Activated T-helper 17 cell treated with anti-CD3 and anti-CD28 coated beads, Interleukin-2, amount 50 U/mL, for 72 hours (primary cell): ENCODE measurements at regions not wholly inside any gene's neighbourhood (a gene's known extent, or its start where the extent isn't known, plus 50 kb on each side); places are given as distances from the start of the nearest gene placed in this dataset.

Source experiments
- ATAC-seq: fragments of 150-1000 bp; cut with Tn5 transposase; replicated peaks from 2 replicates; pipeline ENCODE4 v1.10.0; 2021; ENCODE audit warnings: mild to moderate bottlenecking, moderate library complexity
- H3K27ac Mint-ChIP-seq: one replicate; pipeline ENCODE4 v1.8.0; 2022; ENCODE audit warnings: mixed read lengths
- H3K27me3 Mint-ChIP-seq: one replicate; pipeline ENCODE4 v1.8.0; 2022; ENCODE audit warnings: mixed read lengths
- H3K36me3 Mint-ChIP-seq: one replicate; pipeline ENCODE4 v1.8.0; 2022; ENCODE audit warnings: low read depth, mild to moderate bottlenecking, mixed read lengths
- H3K4me1 Mint-ChIP-seq: one replicate; pipeline ENCODE4 v1.8.0; 2022; ENCODE audit warnings: mixed read lengths
- H3K4me3 Mint-ChIP-seq: one replicate; pipeline ENCODE4 v1.8.0; 2022; ENCODE audit warnings: mild to moderate bottlenecking, mixed read lengths
- H3K9me3 Mint-ChIP-seq: one replicate; pipeline ENCODE4 v1.8.0; 2022; ENCODE audit warnings: mixed read lengths

DNA sequence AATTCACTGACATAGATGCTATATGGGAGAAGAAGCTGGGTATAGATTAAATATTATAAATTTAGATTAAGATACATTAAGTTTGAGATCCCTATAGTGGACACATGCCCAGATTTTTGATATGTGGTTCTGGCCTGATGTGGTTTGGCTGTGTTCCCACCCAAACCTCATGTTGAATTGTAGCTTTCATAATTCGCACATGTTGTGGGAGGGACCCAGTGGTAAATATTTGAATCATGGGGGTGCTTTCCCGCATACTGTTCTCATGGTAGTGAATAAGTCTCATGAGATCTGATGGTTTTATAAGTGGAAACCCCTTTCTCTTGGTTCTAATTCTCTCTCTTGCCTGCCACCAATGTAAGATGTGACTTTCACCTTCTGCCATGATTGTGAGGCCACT is 189.4 kb upstream of the CD96 start:
- Mint-ChIP-seq H3K36me3 (no peaks in the 10 kb centered on the region), H3K4me1 (no peaks in the 10 kb centered on the region), H3K9me3 (peaks cover 4% of the 10 kb centered on the region), H3K4me3 (no peak overlapping the region), H3K27ac (no peak overlapping the region), H3K27me3 (no peaks in the 10 kb centered on the region)
- ATAC-seq: no peak

DNA sequence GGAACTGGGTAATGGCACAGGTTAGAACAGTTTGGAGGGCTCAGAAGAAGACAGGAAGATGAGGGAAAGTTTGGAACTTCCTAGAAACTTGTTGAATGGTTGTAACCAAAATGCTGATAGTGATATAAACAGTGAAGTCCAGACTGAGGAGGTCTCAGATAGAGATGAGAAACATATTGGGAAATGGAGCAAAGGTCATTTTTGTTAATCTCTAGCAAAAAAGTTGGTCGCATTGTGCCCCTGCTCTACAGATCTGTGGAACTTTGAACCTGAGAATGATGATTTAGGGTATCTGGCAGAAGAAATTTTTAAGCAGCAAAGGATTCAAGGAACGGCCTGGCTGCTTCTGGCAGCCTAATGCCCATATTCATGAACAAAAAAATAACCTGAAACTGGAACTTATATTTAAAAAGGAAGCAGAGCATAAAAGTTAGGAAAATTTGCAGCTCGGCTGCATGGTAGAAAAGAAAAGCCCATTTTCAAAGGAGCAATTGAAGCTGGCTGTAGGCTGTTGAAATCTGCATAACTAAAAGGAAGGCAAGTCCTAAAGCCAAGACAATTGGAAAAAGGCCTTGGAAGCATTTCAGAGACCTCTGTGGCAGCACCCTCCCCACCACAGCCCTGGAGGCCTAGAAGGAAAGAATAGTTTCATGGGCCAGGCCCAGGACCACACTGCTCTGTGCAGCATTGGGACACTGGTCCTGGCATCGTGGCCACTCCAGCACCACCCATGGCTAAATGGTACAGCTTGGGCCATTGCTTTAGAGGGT is 182.6 kb upstream of the CD96 start:
- no peak for ATAC-seq
- Mint-ChIP-seq H3K9me3 (no peaks in the 10 kb centered on the region), H3K4me1 (no peaks in the 10 kb centered on the region), H3K27ac (no peak overlapping the region), H3K4me3 (no peak overlapping the region), H3K36me3 (no peaks in the 10 kb centered on the region), H3K27me3 (peaks cover 3% of the 10 kb centered on the region)

DNA sequence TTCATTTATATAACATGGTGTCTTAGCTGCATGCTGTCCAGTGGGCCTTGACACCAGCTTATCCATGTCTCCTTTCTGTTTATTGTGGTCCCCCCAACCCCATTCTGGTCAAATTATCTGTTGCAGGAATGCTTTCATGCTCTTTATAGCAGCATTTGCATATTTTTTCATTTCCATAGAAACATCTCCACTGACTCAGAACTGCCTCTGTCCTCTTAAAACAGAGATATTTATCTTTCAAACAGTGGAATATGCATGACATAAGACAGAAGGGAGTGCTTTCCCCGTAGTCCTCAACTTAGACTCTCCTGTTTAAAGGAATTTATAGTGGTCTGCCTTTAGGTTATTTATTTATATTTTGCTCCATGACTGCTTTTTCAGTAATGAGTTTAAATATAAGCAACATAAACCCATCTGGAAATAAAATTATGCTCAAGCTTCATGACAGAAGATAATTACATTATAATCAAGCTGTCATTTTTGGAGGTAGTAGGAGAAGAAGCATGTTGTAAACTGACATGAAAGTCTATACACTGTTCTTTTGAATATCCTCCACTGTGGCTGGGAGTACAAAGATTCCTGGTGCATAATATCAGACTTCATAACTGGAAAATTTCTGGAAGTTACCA is 179.5 kb upstream of the CD96 start:
- no peak overlapping the region for H3K4me3 Mint-ChIP-seq
- H3K27ac Mint-ChIP-seq: no peak overlapping the region
- peaks cover 3% of the 10 kb centered on the region for H3K27me3 Mint-ChIP-seq
- no peaks in the 10 kb centered on the region for H3K4me1 Mint-ChIP-seq
- no peak for ATAC-seq
- H3K9me3 Mint-ChIP-seq: no peaks in the 10 kb centered on the region
- no peaks in the 10 kb centered on the region for H3K36me3 Mint-ChIP-seq

DNA sequence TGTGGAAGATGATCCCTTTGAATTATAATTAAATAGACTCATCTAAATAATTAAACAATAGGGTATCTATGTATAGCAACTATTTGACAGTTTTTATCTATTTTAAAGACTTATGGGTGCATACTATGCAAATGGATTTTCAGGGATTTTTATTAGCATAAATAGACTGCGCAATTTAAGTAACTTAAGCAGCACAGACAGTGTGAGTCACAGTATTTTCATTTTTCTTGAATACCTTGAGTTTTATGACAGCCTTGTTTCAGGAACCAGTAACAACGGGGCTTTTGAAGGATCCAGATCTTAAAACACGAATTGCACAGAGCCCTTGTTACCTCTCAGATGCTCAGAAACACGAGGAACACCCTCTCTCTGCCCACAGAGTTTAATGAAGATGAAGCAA is 175.5 kb upstream of the CD96 start:
- Mint-ChIP-seq H3K27ac (no peak overlapping the region), H3K4me3 (no peak overlapping the region), H3K9me3 (peaks cover 3% of the 10 kb centered on the region), H3K27me3 (peaks cover 3% of the 10 kb centered on the region), H3K36me3 (no peaks in the 10 kb centered on the region), H3K4me1 (no peaks in the 10 kb centered on the region)
- no peak for ATAC-seq

DNA sequence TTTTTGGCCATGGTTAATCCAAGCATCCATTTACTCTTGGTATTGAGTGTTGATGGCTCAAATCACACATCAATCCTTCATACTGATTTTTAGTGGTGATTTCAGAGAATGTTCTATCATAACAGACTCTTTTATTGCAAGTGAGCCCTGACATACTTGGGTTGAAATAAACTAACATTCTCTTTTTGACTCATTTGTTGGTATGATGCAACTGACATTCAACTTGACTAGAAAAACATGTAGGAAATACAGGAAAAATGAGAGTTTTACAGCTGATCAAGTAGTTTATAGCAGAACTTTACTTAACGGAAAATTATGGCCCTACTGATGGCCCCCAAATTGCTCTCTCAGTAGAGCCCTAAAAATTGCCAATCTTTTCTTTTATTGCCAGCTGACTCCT is 173.9 kb upstream of the CD96 start:
- no peaks in the 10 kb centered on the region for H3K36me3 Mint-ChIP-seq
- no peak for ATAC-seq
- peaks cover 6% of the 10 kb centered on the region for H3K9me3 Mint-ChIP-seq
- no peak overlapping the region for H3K27ac Mint-ChIP-seq
- H3K4me3 Mint-ChIP-seq: no peak overlapping the region
- no peaks in the 10 kb centered on the region for H3K4me1 Mint-ChIP-seq
- peaks cover 3% of the 10 kb centered on the region for H3K27me3 Mint-ChIP-seq

DNA sequence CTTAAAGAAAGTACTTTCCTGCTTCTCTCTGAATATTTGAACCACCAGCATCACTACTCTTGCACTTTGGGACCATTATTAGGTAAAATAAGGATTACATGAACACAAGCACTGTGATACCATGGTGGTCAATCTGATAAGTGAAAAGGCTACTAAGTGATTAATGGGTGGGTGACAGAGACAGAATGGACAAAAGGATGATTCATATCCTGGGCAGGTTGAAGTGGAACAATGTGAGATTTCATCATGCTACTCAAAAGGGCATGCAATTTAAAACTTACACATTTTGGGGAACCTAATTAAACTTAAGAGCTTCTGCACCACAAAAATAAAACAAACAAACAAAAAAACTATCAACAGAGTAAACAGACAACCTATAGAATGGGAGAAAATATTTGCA is 172.0 kb upstream of the CD96 start:
- Mint-ChIP-seq H3K36me3 (no peaks in the 10 kb centered on the region), H3K4me3 (no peak overlapping the region), H3K27ac (no peak overlapping the region), H3K27me3 (no peaks in the 10 kb centered on the region), H3K4me1 (no peaks in the 10 kb centered on the region), H3K9me3 (peaks cover 11% of the 10 kb centered on the region)
- ATAC-seq: no peak

DNA sequence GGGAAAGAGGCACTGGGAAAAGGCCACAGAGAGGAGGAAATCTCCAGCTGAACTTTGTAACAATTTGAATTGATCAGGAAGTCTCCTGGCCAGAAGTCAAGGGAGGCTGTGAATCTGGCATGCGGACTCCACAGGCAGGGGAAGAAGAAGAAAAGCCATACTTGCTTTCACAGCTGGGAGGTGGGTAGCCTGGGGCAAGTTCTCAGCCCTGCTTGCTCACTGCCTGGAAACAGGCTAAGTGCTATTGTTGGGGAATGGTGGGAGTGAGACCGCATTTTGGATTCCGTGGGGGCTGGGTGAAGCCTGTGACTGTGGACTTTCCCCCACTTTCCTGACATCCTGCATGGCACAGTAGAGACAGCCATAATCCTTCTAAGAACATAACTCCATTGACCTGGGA is 168.8 kb upstream of the CD96 start:
- no peaks in the 10 kb centered on the region for H3K36me3 Mint-ChIP-seq
- H3K4me3 Mint-ChIP-seq: no peak overlapping the region
- H3K27ac Mint-ChIP-seq: no peak overlapping the region
- no peak for ATAC-seq
- no peaks in the 10 kb centered on the region for H3K27me3 Mint-ChIP-seq
- H3K4me1 Mint-ChIP-seq: no peaks in the 10 kb centered on the region
- peaks cover 18% of the 10 kb centered on the region for H3K9me3 Mint-ChIP-seq

DNA sequence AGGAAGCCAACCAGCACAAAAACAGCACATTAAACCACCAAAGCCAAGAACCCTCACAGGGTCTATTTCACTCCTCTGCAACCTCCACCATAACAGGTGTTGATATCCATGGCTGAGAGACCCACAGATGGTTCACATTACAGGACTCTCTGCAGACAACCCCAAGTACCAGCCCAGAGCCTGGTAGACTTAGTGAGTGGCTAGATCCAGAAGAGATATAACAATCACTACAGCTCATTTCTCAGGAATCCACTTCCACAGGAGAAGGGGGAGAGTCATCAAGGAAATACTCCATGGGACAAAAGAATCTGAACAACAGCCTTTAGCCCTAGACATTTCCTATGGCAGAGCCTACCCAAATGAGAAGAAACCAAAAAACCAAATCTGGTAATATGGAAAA is 168.1 kb upstream of the CD96 start:
- Mint-ChIP-seq H3K4me1 (no peaks in the 10 kb centered on the region), H3K36me3 (no peaks in the 10 kb centered on the region)
- no peak for ATAC-seq

DNA sequence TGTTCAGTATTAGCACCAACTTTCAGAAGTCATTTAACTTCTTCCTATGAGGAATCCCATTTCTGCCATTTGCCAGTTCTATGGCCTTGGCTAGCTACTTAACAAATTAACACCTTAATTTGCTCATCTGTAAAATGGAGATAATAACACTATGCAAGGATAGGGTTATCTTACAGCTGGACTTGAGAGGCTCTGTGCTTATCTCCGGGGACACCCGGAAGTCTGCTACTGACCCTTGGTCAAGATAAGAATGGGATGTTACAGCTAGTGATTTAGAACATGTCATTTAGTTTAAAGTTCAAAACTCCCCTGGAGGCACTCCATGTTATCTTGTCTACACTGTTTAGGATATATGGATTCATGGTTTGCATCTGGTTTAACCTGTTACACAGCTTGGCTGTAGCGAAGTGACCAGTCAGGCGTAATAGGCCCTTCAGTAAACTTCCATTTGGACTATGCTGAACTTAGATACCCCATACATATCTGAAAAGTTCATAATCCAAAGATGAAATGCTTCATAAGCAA is 156.0 kb upstream of the CD96 start:
- no peak overlapping the region for H3K27ac Mint-ChIP-seq
- H3K36me3 Mint-ChIP-seq: no peaks in the 10 kb centered on the region
- no peak overlapping the region for H3K4me3 Mint-ChIP-seq
- ATAC-seq: no peak
- H3K9me3 Mint-ChIP-seq: peaks cover 12% of the 10 kb centered on the region
- no peaks in the 10 kb centered on the region for H3K4me1 Mint-ChIP-seq
- H3K27me3 Mint-ChIP-seq: no peaks in the 10 kb centered on the region

More for the DNA sequence above, 168.1 kb upstream of the CD96 start:
- H3K9me3 Mint-ChIP-seq: peaks cover 15% of the 10 kb centered on the region
- no peak overlapping the region for H3K27ac Mint-ChIP-seq
- H3K4me3 Mint-ChIP-seq: no peak overlapping the region
- no peaks in the 10 kb centered on the region for H3K27me3 Mint-ChIP-seq

DNA sequence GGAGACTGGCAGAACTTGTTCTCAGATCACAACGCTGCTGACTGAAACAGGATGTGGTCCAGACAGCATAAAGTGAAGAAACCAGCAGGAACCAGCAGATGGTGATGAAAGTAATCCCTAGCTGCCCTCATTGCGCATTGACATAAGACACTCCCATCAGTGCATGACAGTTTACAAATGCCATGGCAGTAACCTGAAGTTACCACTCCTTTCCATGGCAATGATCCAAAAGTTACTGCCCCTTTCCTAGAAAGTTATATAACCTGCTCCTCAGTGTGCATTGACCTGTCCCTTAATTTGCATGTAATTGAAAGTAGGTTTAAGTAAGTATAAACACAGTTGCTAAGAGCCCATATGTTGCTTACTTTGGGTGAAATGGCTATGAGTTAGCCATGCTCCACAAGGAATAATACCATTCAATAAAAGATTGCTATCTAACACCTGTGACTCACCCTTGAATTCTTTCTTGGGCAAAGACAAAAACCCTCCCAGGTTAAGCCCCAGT is 149.1 kb upstream of the CD96 start:
- Mint-ChIP-seq H3K27ac (no peak overlapping the region), H3K4me3 (peak overlapping the region; percentile 11), H3K4me1 (peaks cover 14% of the 10 kb centered on the region), H3K36me3 (no peaks in the 10 kb centered on the region), H3K9me3 (peaks cover 7% of the 10 kb centered on the region), H3K27me3 (no peaks in the 10 kb centered on the region)
- ATAC-seq: peak; percentile 93

DNA sequence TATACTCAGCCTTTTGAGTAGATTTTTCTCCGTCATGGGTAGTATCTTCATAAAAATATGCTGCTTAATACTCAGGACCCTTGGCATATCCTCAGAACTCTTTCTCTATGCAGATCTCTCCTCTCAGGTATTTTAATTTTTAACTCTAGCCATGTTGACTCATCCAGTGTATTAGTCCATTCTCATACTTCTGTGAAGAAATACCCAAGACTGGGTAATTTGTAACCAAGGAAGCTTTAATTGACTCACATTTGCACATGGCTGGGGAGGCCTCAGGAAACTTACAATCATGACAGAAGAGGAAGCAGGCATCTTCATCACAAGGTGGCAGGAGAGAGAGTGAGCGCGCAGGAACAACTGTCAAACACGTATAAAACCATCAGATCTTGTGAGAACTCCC is 129.3 kb upstream of the CD96 start:
- H3K36me3 Mint-ChIP-seq: no peaks in the 10 kb centered on the region
- no peaks in the 10 kb centered on the region for H3K4me1 Mint-ChIP-seq
- no peak for ATAC-seq
- H3K27ac Mint-ChIP-seq: no peak overlapping the region
- no peaks in the 10 kb centered on the region for H3K9me3 Mint-ChIP-seq
- peaks cover 4% of the 10 kb centered on the region for H3K27me3 Mint-ChIP-seq
- H3K4me3 Mint-ChIP-seq: no peak overlapping the region

DNA sequence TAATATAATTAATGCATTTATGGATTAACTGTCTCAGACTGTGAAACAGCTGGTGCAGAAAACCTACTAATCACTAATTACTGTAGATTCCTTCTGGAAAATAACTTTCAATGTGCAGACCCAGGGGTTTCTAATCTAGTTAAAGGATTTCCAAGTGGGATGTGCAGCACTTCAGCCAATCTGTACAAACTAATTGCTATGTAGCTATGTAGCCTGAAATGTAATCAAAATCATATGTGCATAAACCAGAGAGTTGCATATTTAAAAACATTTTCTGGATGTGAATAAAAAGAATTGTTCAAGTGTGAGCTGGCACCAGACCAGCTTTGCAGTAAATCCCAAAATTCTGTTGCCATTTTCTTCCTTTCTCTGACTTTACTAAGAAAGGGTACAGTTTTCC is 127.5 kb upstream of the CD96 start:
- no peaks in the 10 kb centered on the region for H3K9me3 Mint-ChIP-seq
- H3K4me3 Mint-ChIP-seq: no peak overlapping the region
- peaks cover 14% of the 10 kb centered on the region for H3K27me3 Mint-ChIP-seq
- no peak for ATAC-seq
- H3K27ac Mint-ChIP-seq: no peak overlapping the region
- no peaks in the 10 kb centered on the region for H3K36me3 Mint-ChIP-seq
- H3K4me1 Mint-ChIP-seq: no peaks in the 10 kb centered on the region

DNA sequence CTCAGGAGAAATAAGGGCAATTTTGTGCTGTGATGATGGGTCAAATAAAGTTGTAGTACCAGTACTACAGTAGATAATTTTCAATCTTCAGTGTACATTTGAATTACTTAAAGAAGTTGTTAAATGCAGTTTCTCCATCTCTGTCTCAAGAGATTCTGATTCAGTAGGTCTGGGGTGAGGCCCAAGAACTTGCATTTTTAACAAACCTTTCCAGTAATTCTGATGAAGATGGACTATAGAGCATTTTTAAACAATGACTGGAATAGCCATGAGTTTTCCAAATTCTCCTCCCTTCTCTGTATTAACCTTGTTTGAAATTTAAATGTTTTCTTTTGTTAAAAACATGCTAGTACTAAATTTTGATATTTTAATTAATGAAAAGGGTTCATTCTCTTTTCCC is 127.0 kb upstream of the CD96 start:
- H3K4me1 Mint-ChIP-seq: no peaks in the 10 kb centered on the region
- H3K27ac Mint-ChIP-seq: no peak overlapping the region
- peaks cover 15% of the 10 kb centered on the region for H3K27me3 Mint-ChIP-seq
- no peak overlapping the region for H3K4me3 Mint-ChIP-seq
- H3K36me3 Mint-ChIP-seq: no peaks in the 10 kb centered on the region
- H3K9me3 Mint-ChIP-seq: no peaks in the 10 kb centered on the region
- no peak for ATAC-seq

DNA sequence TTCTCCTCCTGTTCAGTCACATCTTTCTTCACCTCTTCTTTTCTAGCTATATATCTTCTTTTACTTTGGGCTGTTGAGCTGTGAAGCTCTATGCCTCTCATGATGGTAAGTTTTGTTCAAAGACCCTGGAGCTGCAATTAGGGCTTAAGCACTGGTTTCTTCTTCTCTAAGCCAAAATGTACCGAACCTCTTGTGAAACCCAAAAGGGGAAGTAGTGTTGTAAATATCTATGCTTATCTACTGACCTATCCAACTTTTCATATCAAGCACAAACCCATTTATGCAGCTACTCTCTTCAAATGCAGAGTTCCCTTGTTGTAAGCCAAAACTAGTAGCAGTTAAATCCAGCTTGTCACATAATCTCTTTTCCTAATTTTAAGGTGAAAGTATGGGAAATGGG is 123.6 kb upstream of the CD96 start:
- Mint-ChIP-seq H3K27me3 (peaks cover 19% of the 10 kb centered on the region), H3K9me3 (no peaks in the 10 kb centered on the region), H3K27ac (no peak overlapping the region), H3K4me1 (no peaks in the 10 kb centered on the region), H3K36me3 (no peaks in the 10 kb centered on the region), H3K4me3 (no peak overlapping the region)
- ATAC-seq: no peak

DNA sequence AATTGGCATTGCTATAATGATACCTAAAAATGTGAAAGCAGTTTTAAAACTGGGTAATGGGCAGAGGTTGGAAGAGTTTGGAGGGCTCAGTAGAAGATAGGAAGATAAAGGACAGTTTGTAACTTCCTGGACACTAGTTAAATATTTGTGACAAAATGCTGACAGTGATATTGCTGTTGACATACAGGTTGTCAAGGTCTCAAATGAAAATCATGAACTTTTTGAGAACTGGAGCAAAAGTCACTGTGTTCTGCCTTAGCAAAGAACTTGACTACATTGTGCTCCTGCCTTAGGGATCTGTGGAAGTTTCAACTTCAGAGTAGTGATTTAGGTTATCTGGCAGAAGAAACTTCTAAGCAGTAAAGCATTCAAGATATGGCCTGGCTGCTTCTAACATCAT is 113.7 kb upstream of the CD96 start:
- H3K4me3 Mint-ChIP-seq: no peak overlapping the region
- no peaks in the 10 kb centered on the region for H3K27me3 Mint-ChIP-seq
- ATAC-seq: no peak

More for the DNA sequence above, 113.7 kb upstream of the CD96 start:
- peaks cover 9% of the 10 kb centered on the region for H3K9me3 Mint-ChIP-seq
- no peak overlapping the region for H3K27ac Mint-ChIP-seq
- H3K36me3 Mint-ChIP-seq: no peaks in the 10 kb centered on the region
- H3K4me1 Mint-ChIP-seq: no peaks in the 10 kb centered on the region
